Psoas muscle (tissue), 7 donors: ENCODE measurements at regions not wholly inside any gene's neighbourhood (a gene's known extent, or its start where the extent isn't known, plus 50 kb on each side); places are given as distances from the start of the nearest gene placed in this dataset.
A peak's percentile ranks its signal among the peaks of the same experiment; 100 is the strongest.

ENCODE experiments used
- ATAC-seq, 4 donors: fragments of 200-7000 bp; cut with Tn5 transposase; one replicate each; pipeline ENCODE4 v1.9.1; 2020; ENCODE audit warnings: moderate library complexity in 3 of 4, mild to moderate bottlenecking in 2 of 4
- DNase-seq, 2 donors: peaks; one replicate each; pipeline ENCODE4 v3.0.0-alpha.2; 2020
- H3K27ac ChIP-seq: fragments of 200-600 bp; one replicate; pipeline ENCODE4 v1.8.0; 2022
- H3K27me3 ChIP-seq, 3 donors: fragments of 200-600 bp in 1 of 3; one replicate each; pipeline versions ENCODE4 v1.6.1 to v1.8.0; 2013 to 2022; ENCODE audit warnings: low read length in 2 of 3, mild to moderate bottlenecking in 2 of 3, moderate library complexity in 1 of 3; ENCODE audit not compliant: insufficient read depth in 3 of 3
- H3K36me3 ChIP-seq, 2 donors: fragments of 200-600 bp in 1 of 2; one replicate each; pipeline versions ENCODE4 v1.6.1 to v1.8.0; 2013 to 2022; ENCODE audit warnings: low read depth in 1 of 2, mild to moderate bottlenecking in 1 of 2, moderate library complexity in 1 of 2; ENCODE audit not compliant: insufficient read depth in 1 of 2
- H3K4me1 ChIP-seq: fragments of 200-600 bp; one replicate; pipeline ENCODE4 v1.8.0; 2022
- H3K4me3 ChIP-seq: fragments of 200-600 bp; one replicate; pipeline ENCODE4 v1.8.0; 2022; ENCODE audit warnings: mild to moderate bottlenecking
- H3K9me3 ChIP-seq: fragments of 200-600 bp; one replicate; pipeline ENCODE4 v1.8.0; 2022
- WGBS, 3 donors: extraction: QIAGEN DNeasy Blood & Tissue Kit; methylation state at CpG; one replicate each; pipeline versions ENCODE4 v1.1.6 to v1.1.7; 2013; 5-methylcytosine and 5-hydroxymethylcytosine counted together
- intact Hi-C, 2 donors: fragments of 100-400 bp; cut with DNase I; formaldehyde crosslinking; loops; one replicate each; pipeline versions ENCODE4 v1.11.0 to v1.14.2; 2022
- TF ChIP-seq, protein P1 (sequence below): fragments of 200-600 bp; IDR thresholded peaks from one replicate; pipeline ENCODE4 v1.8.0; 2022; ENCODE audit warnings: antibody characterized with exemption
- donor health status: healthy with polysubstance abuse.
- donor health status: DM: no; HTN: no; CAD: no; lungs with moderate emphysema.
- donor health status: Bipolar disorder and iron deficiency.
- donor health status: healthy.
- donor health status: DM: yes; HTN: yes; CAD: no.
- donor health status: DM: no; HTN: no; CAD: no.
- donor health status: DM: yes; HTN: yes; CAD: no.

DNA sequence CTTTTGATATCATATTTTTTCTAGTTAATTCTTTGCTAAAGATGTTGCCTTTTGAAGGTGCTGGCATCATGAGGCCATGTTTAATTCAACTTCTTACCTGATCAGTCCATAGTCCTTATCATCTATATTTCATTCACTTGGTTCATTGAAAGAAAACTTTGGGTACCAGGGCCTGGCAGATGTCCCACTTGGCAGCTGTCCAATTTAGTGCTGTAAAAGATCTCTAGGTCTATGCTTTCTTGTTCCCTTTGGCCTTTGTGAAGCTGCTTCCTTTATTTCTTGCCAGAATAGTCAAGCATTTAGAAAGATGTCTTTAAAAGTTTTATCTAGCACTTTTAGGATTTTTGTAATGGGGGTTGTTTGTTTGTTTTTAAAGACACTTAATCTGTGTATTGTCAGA is 61.7 kb upstream of the EYA4 start:
- DNase-seq, result no peak

DNA sequence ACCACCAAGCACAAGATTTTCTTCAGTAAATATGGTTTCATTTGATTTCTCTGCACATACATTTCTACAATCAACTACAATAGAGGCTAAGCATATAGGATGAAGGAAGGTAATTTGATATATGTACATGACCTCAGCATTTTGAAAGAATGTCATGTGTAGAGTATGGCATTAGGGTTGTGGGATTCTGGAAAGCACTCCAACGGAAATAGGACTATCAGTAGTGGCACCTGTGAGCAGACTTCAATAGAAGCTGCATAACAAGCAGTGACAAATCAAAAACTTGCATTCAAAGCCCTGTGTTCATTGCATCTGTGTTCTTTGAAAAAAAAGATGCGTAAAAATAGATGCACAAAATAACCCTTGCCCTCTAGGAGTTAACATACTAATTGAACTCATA is 57.5 kb upstream of the EYA4 start:
- Histone ChIP-seq H3K9me3 (no peaks in the 10 kb centered on the region), H3K4me3 (no peak overlapping the region), H3K27ac (no peak overlapping the region), H3K36me3 (no peaks in the 10 kb centered on the region), H3K4me1 (no peaks in the 10 kb centered on the region), H3K27me3 (no peaks in the 10 kb centered on the region)
- ATAC-seq, result no peak
- 79 to 85% (median 85%) methylated on average over 2 of the region's 2 CpGs for WGBS, 3 donors
- DNase-seq, result no peak
- TF ChIP-seq, protein P1, sequence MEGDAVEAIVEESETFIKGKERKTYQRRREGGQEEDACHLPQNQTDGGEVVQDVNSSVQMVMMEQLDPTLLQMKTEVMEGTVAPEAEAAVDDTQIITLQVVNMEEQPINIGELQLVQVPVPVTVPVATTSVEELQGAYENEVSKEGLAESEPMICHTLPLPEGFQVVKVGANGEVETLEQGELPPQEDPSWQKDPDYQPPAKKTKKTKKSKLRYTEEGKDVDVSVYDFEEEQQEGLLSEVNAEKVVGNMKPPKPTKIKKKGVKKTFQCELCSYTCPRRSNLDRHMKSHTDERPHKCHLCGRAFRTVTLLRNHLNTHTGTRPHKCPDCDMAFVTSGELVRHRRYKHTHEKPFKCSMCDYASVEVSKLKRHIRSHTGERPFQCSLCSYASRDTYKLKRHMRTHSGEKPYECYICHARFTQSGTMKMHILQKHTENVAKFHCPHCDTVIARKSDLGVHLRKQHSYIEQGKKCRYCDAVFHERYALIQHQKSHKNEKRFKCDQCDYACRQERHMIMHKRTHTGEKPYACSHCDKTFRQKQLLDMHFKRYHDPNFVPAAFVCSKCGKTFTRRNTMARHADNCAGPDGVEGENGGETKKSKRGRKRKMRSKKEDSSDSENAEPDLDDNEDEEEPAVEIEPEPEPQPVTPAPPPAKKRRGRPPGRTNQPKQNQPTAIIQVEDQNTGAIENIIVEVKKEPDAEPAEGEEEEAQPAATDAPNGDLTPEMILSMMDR, result no peak
- intact Hi-C loops, result loop anchor here in 1 of 2 donors (10.0 kb wide), 1 partner anchor 371 kb away; no protein-coding TSS in a partner anchor

More for the DNA sequence above, 61.7 kb upstream of the EYA4 start:
- intact Hi-C loops, result no loop called here
- no peak overlapping the region for H3K27ac ChIP-seq
- H3K9me3 ChIP-seq, result no peaks in the 10 kb centered on the region
- H3K36me3 ChIP-seq, result no peaks in the 10 kb centered on the region
- no peaks in the 10 kb centered on the region for H3K4me1 ChIP-seq
- TF ChIP-seq, protein P1, result no peak
- H3K4me3 ChIP-seq, result no peak overlapping the region
- no peak for ATAC-seq
- no peaks in the 10 kb centered on the region for H3K27me3 ChIP-seq

DNA sequence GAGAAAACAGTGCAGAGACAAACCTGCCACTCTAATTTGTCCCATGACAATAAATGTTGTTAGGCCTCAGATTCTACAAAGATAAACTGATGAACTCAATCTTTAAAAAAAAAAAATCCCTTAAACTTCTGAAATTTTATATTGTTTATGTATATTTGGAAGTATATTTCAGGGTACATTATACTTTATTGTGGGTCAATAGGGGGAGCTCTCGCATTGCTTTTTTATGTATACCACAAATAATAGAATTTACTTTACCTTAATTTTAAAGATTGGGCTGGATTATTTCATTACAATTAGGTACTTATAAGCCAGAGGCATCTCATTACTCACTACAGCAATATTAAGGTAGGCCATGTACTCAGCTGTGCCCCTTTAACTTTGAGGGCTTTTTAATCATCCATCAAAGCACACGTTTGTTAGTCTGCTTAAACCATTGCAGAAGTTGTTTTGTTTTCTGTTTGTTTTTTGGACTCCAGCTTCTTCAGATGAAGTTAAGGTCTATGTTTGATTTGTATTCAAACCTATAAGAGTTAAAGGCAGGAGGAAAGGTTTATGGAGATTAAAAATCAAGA is 56.3 kb upstream of the EYA4 start:
- H3K4me1 ChIP-seq, result no peaks in the 10 kb centered on the region
- H3K9me3 ChIP-seq, result no peaks in the 10 kb centered on the region
- ATAC-seq (peak in 3 of 4 donors; percentile 19 to 60 (median 44)), DNase-seq (no peak)
- WGBS, 3 donors, result 23 to 50% (median 34%) methylated on average over 2 of the region's 2 CpGs
- no peaks in the 10 kb centered on the region for H3K36me3 ChIP-seq
- TF ChIP-seq, protein P1, result peak; percentile 67
- no peak overlapping the region for H3K27ac ChIP-seq
- no peaks in the 10 kb centered on the region for H3K27me3 ChIP-seq
- no peak overlapping the region for H3K4me3 ChIP-seq
- intact Hi-C loops, result loop anchor here in 1 of 2 donors (5.0 to 10.0 kb wide), 2 partner anchors 182 to 370 kb away; no protein-coding TSS in a partner anchor

DNA sequence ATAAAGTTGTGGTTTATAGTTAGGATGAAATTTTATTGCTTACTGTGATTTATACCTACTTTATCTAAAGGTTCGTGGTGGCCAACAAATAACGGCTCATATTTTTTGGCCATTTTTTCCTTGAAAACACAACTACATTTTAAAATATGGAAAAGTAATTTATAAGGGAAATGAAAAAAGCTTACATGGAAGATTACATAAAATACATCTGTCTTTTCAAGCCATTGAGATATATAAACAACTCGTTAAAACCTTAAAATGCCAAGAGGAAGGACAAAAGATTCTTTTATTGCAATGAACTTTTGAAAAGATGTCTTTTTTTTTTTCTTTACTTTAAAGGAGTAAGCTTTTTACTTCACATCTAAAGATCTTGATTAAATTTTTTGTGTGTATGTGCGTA is 55.4 kb upstream of the EYA4 start:
- H3K27me3 ChIP-seq, result no peaks in the 10 kb centered on the region
- peaks cover under 1% of the 10 kb centered on the region for H3K4me1 ChIP-seq
- ATAC-seq, result no peak
- H3K4me3 ChIP-seq, result no peak overlapping the region
- no peaks in the 10 kb centered on the region for H3K36me3 ChIP-seq
- intact Hi-C loops, result loop anchor here in 1 of 2 donors (5.0 to 10.0 kb wide), 2 partner anchors 182 to 369 kb away; no protein-coding TSS in a partner anchor
- no peak for DNase-seq
- H3K9me3 ChIP-seq, result no peaks in the 10 kb centered on the region
- H3K27ac ChIP-seq, result no peak overlapping the region
- 87 to 90% (median 87%) methylated on average over 4 of the region's 4 CpGs for WGBS, 3 donors
- TF ChIP-seq, protein P1, result no peak

- Histone ChIP-seq H3K27me3 (no peaks in the 10 kb centered on the region), H3K4me3 (no peak overlapping the region), H3K4me1 (peaks cover 11% of the 10 kb centered on the region), H3K27ac (no peak overlapping the region), H3K36me3 (no peaks in the 10 kb centered on the region), H3K9me3 (no peaks in the 10 kb centered on the region)
- DNase-seq (no peak), ATAC-seq (no peak)
- WGBS, 3 donors, result 73 to 90% (median 87%) methylated on average over 2 of the region's 2 CpGs
- TF ChIP-seq, protein P1, result no peak
- intact Hi-C loops, result loop anchor here in 1 of 2 donors (5.0 to 10.0 kb wide), 2 partner anchors 180 to 368 kb away; no protein-coding TSS in a partner anchor
Observed at GRCh38 chr6:133187114-133187513, 54.0 kb upstream of the EYA4 start.
